Astrocyte of the cerebellum (primary cell): ENCODE measurements at regions not wholly inside any gene's neighbourhood (a gene's known extent, or its start where the extent isn't known, plus 50 kb on each side); places are given as distances from the start of the nearest gene placed in this dataset.

Experiments used
- DNase-seq: peaks from one replicate; pipeline ENCODE4 v3.0.0-alpha.2; 2011; ENCODE audit warnings: low read depth
- H3K4me3 ChIP-seq: 2 replicates; pipeline ENCODE4 v1.5.1; 2011; ENCODE audit warnings: mild to moderate bottlenecking, low read depth, low read length, moderate library complexity
- in situ Hi-C: cut with HindIII; loops from 2 replicates; pipeline ENCODE4 v1.10.0; 2017; ENCODE audit warnings: low sequenced_read_pairs
- TF ChIP-seq, protein P1 (sequence below): IDR thresholded peaks from 2 replicates; pipeline ENCODE4 v1.5.1; 2012; ENCODE audit warnings: low read length, low read depth, moderate library complexity, mild to moderate bottlenecking; ENCODE audit errors: missing control alignments

DNA sequence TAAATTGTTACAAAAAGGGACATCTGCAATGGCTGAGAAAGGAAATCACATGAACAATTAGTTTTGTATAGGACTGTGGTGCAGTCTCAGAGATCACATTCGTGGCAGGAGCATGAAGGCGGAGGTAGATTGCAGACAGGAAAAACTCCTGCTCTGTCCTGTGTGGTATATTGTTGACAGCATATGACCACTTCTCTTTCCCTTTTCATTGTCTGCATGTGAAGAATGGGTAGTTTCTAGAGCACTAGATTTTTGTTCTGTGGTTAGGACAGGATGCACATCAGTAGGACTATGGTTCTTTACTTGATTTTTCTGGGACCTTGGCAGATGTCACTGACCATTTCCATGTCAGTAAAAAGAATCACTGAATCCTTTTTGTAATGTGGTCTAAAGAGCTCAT is 625.9 kb upstream of the PKN2 start:
- TF ChIP-seq, protein P1, sequence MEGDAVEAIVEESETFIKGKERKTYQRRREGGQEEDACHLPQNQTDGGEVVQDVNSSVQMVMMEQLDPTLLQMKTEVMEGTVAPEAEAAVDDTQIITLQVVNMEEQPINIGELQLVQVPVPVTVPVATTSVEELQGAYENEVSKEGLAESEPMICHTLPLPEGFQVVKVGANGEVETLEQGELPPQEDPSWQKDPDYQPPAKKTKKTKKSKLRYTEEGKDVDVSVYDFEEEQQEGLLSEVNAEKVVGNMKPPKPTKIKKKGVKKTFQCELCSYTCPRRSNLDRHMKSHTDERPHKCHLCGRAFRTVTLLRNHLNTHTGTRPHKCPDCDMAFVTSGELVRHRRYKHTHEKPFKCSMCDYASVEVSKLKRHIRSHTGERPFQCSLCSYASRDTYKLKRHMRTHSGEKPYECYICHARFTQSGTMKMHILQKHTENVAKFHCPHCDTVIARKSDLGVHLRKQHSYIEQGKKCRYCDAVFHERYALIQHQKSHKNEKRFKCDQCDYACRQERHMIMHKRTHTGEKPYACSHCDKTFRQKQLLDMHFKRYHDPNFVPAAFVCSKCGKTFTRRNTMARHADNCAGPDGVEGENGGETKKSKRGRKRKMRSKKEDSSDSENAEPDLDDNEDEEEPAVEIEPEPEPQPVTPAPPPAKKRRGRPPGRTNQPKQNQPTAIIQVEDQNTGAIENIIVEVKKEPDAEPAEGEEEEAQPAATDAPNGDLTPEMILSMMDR: no peak
- H3K4me3 ChIP-seq: no peak overlapping the region
- no peak for DNase-seq
- in situ Hi-C loops: no loop called here

DNA sequence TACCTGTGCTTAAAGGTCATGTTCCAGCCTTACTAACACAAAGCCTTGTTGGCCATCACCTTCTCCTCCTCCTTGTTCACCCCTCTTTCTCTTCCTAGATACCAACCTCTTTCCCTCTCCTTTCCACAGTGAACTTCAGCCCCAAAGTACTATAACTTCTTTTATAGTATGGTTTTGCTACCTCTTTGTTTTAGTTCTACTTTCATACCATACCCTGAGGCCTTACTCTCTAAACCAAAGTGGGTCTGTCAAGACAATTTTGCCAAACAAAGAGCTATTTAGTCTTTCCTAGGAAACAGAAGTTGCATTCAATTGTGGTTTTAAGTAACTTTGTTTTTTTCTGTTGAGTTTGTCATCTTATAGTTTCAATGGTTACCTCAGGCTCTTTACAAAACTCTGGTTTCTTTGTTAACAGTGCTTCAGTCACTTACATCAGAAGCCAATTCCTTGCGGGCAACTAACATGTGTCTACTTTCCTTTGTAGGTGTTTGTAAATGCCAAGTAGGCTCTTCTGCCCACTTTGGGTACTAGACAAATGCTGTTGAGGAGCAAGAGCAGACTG is 623.9 kb upstream of the PKN2 start:
- TF ChIP-seq, protein P1: no peak
- no peak for DNase-seq
- no peak overlapping the region for H3K4me3 ChIP-seq
- in situ Hi-C loops: no loop called here

DNA sequence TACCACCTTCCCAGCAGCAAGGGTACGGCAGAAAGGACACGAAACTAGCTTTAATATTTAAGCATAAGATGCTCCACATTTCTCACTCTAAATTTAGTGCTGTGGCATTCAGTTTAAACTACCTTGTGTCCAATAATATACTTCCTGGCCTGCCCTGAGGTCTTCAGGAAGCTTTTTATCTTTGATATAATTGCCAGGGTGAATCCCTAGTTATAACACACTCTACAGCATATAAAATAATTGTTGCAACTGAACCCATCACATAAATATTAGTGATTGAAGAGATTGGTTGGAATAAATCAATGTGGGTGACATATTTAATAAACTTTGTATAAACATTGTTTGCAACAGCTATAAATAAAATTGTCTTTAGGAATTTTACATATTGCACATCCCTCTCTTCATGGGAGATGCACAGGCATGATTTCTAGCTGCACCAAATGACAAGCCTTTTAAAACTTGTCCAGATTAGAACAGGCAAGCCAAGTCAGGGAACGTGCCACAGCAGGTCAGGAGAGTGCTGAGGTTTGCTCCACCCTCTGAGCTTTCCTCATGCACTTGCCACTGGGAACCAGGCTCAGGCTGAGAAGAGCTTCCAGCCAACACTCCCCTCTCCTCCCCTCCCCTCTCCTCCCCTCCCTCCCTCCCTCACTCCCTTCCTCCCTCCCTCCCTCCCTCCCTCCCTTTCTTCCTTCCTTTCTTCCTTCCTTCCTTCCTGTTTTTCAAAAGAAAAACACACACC is 623.2 kb upstream of the PKN2 start:
- in situ Hi-C loops: no loop called here
- TF ChIP-seq, protein P1: no peak
- DNase-seq: no peak
- no peak overlapping the region for H3K4me3 ChIP-seq

DNA sequence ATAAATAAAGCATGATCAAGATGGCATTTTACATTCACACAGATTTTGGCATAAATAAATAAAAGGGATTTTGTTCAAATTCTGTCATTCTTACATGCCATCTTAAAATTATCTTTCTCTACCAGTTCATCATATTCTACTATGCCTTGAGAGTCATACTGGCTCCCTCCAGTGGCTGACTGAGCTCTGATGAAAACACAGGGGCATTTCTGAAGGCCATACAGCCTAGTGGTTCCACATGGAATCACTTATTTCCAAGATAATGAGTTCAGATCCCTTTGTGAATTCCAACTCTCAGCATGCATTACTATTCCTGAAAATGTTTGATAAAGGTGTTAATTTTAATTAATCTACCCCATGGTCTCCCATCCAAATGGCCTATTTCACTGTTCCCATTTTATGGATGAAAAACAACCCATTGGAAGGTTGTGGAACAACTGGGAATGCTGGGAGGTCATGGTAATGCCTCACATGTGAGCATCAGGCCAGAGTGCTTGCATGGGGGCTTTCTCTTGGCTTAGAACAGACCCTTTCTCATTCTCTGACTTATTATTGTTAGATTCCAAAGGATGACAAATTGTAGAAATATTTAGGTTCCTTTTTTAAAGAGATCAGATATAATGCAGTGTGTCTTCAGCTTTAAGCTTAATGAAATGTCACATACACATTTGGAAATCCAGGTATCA is 622.4 kb upstream of the PKN2 start:
- DNase-seq: peak; percentile 45
- in situ Hi-C loops: no loop called here
- no peak overlapping the region for H3K4me3 ChIP-seq
- TF ChIP-seq, protein P1: peak; percentile 76

DNA sequence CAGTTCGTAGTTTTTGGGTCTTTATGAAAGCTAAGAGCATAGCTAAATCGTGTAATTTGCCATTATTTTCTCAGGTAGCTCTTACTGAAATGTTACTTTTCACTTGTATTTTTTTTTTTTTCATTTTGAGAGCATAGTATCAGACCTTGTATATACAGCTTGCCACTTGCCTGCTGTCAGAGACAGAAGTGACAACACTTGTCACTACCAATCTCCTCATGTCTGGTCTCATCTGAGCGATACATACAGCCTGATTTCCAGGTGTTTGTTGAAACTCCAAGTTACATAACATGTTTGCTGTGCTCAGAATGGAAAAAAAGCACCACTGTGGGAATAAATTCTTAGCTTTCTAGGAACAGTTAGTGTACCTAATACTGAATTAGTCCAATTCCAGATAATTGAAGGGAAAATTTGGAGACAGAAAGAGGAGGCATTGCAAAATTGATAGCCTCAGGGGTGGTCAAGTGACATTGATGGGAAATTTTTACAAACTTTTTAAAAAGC is 621.4 kb upstream of the PKN2 start:
- DNase-seq: no peak
- in situ Hi-C loops: no loop called here
- H3K4me3 ChIP-seq: no peak overlapping the region
- TF ChIP-seq, protein P1: no peak

DNA sequence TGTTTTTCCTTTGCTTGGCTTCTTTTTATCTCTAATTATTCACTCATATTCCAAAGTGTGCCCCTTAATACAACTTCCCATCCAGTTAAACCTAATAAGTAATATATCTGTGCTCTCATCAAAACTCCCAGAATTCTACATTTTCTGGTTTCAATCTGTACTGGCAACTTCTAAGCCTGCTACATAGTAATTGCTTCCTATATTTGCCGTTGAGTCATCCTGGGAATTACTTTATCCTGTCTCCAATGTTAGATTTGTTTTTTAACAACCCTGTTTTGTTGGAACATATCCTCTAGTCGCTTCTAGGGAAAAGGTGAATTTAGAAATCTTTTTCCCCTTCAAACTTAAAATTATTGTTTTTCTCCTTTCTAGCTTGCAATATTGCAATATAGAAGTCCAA is 620.5 kb upstream of the PKN2 start:
- TF ChIP-seq, protein P1: no peak
- no peak overlapping the region for H3K4me3 ChIP-seq
- DNase-seq: no peak
- in situ Hi-C loops: no loop called here
